Neural cell (in vitro differentiated cells): ENCODE measurements at regions not wholly inside any gene's neighbourhood (a gene's known extent, or its start where the extent isn't known, plus 50 kb on each side); places are given as distances from the start of the nearest gene placed in this dataset.

ENCODE experiments used
- H2AFZ ChIP-seq: fragments of 200-600, 300-800 bp; sonication (generic), shearing (Covaris generic); 2 replicates; pipeline ENCODE4 v1.6.0; 2014; ENCODE audit warnings: low read depth, mild to moderate bottlenecking, antibody characterized with exemption, low read length, moderate library complexity
- H3F3A ChIP-seq: fragments of 200-600 bp; shearing (Covaris generic); 2 replicates; pipeline ENCODE4 v1.6.1; 2016; ENCODE audit warnings: mild to moderate bottlenecking, moderate library complexity, mixed read lengths, antibody characterized with exemption, low read length; ENCODE audit not compliant: insufficient read depth, poor library complexity, severe bottlenecking
- H3K27ac ChIP-seq: fragments of 200-600, 300-800 bp; sonication (generic), shearing (Covaris generic); 2 replicates; pipeline ENCODE4 v1.5.1; 2014; ENCODE audit warnings: mild to moderate bottlenecking, low read length, moderate library complexity
- H3K27me3 ChIP-seq: fragments of 300-800, 200-600 bp; sonication (generic), shearing (Covaris generic); 2 replicates; pipeline ENCODE4 v1.6.0; 2014; ENCODE audit warnings: mild to moderate bottlenecking, low read depth, low read length, moderate library complexity; ENCODE audit not compliant: insufficient read depth
- H3K36me3 ChIP-seq: fragments of 300-800, 200-600 bp; sonication (generic), shearing (Covaris generic); 2 replicates; pipeline ENCODE4 v1.5.1; 2014; ENCODE audit warnings: mild to moderate bottlenecking, antibody characterized with exemption, low read length, moderate library complexity; ENCODE audit not compliant: insufficient read depth
- H3K4me2 ChIP-seq: fragments of 300-800, 200-600 bp; sonication (generic), shearing (Covaris generic); 2 replicates; pipeline ENCODE4 v1.6.0; 2014; ENCODE audit warnings: mild to moderate bottlenecking, low read length
- H3K4me3 ChIP-seq: fragments of 300-800, 200-600 bp; sonication (generic), shearing (Covaris generic); 2 replicates; pipeline ENCODE4 v1.5.1; 2014; ENCODE audit warnings: mild to moderate bottlenecking, low read length, moderate library complexity
- H3K79me2 ChIP-seq: fragments of 200-600 bp; shearing (Covaris generic); replicated peaks from 2 replicates; pipeline ENCODE4 v1.6.0; 2014; ENCODE audit warnings: mild to moderate bottlenecking, low read length, moderate library complexity; ENCODE audit not compliant: insufficient read depth
- H3K9ac ChIP-seq: fragments of 300-800, 200-600 bp; sonication (generic), shearing (Covaris generic); 2 replicates; pipeline ENCODE4 v1.6.1; 2016; ENCODE audit warnings: mild to moderate bottlenecking, low read length, mixed read lengths
- H3K9me2 ChIP-seq: fragments of 200-600 bp; shearing (Covaris generic); 2 replicates; pipeline ENCODE4 v1.6.1; 2016; ENCODE audit warnings: mild to moderate bottlenecking, low read length, mixed read lengths; ENCODE audit not compliant: insufficient read depth
- H3K9me3 ChIP-seq: fragments of 200-600, 300-800 bp; sonication (generic), shearing (Covaris generic); 2 replicates; pipeline ENCODE4 v1.6.1; 2016; ENCODE audit warnings: mild to moderate bottlenecking, mixed run types, low read length, moderate library complexity, mixed read lengths
- H4K20me1 ChIP-seq: fragments of 200-600 bp; shearing (Covaris generic); 2 replicates; pipeline ENCODE4 v1.6.1; 2016; ENCODE audit warnings: mild to moderate bottlenecking, mixed run types; ENCODE audit not compliant: insufficient read depth
- EP300 ChIP-seq: fragments of 450-650 bp; conservative IDR thresholded peaks from 2 replicates; pipeline ENCODE4 v1.6.1; 2014; ENCODE audit warnings: antibody characterized with exemption, mild to moderate bottlenecking, moderate library complexity; ENCODE audit not compliant: poor library complexity, severe bottlenecking
- EZH2 ChIP-seq: fragments of 200-600, 300-800 bp; shearing (Covaris generic), sonication (generic); IDR thresholded peaks from 2 replicates; pipeline ENCODE4 v1.6.1; 2014; ENCODE audit warnings: antibody characterized with exemption, low read length, borderline replicate concordance, mild to moderate bottlenecking; ENCODE audit not compliant: insufficient read depth, poor library complexity, severe bottlenecking
- MXI1 ChIP-seq: fragments of 450-650 bp; conservative IDR thresholded peaks from 2 replicates; pipeline ENCODE4 v1.6.1; 2014; ENCODE audit warnings: antibody characterized with exemption, mild to moderate bottlenecking; ENCODE audit not compliant: poor library complexity, severe bottlenecking
- POLR2AphosphoS5 ChIP-seq: IDR thresholded peaks from 2 replicates; pipeline ENCODE4 v1.6.1; 2012
- RAD21 ChIP-seq: fragments of 450-650 bp; conservative IDR thresholded peaks from 2 replicates; pipeline ENCODE4 v1.6.1; 2014; ENCODE audit warnings: antibody characterized with exemption, mild to moderate bottlenecking, moderate library complexity
- SMC3 ChIP-seq: fragments of 450-650 bp; conservative IDR thresholded peaks from 2 replicates; pipeline ENCODE4 v1.6.1; 2014; ENCODE audit warnings: antibody characterized with exemption, mild to moderate bottlenecking, moderate library complexity; ENCODE audit not compliant: poor library complexity
- TAF1 ChIP-seq: IDR thresholded peaks from 2 replicates; pipeline ENCODE4 v1.6.1; 2012; ENCODE audit warnings: low read depth
- TF ChIP-seq, protein P1 (sequence below): fragments of 450-650 bp; IDR thresholded peaks from 2 replicates; pipeline ENCODE4 v1.5.1; 2014; ENCODE audit warnings: antibody characterized with exemption, mild to moderate bottlenecking, moderate library complexity; ENCODE audit not compliant: poor library complexity, severe bottlenecking
- TF ChIP-seq, protein P2 (sequence below): IDR thresholded peaks from 2 replicates; pipeline ENCODE4 v1.6.1; 2012; ENCODE audit warnings: borderline replicate concordance

DNA sequence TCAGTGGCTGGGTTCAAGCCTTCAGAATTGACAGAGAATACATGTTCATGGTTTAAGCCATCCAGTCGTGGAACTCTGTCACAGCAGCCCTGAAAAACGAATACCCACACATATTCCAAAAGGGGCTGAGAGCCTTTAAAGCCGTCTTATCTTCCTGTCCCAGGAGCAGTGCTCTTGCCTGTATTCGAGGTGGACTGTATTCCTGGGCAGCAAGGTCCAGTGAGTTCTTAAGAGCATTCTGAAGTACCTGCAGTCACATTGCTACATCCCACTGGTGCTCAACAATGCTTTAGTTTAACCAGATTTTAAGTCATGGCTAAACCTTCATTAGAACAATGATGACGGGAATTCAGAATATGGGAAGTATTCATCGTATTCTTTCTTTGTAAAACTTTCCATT, 380.7 kb upstream of the KLF4 start:
- Histone ChIP-seq H3K79me2 (no peaks in the 10 kb centered on the region), H3K27me3 (no peaks in the 10 kb centered on the region), H3K9ac (no peak overlapping the region), H3K4me2 (no peak overlapping the region), H3K9me3 (no peaks in the 10 kb centered on the region), H4K20me1 (no peaks in the 10 kb centered on the region), H3K36me3 (no peaks in the 10 kb centered on the region), H3K4me3 (no peak overlapping the region), H3F3A (no peaks in the 10 kb centered on the region), H2AFZ (no peak overlapping the region), H3K27ac (no peak overlapping the region), H3K9me2 (no peaks in the 10 kb centered on the region)
- TF ChIP-seq EZH2 = no peak
- TF ChIP-seq, protein P1, sequence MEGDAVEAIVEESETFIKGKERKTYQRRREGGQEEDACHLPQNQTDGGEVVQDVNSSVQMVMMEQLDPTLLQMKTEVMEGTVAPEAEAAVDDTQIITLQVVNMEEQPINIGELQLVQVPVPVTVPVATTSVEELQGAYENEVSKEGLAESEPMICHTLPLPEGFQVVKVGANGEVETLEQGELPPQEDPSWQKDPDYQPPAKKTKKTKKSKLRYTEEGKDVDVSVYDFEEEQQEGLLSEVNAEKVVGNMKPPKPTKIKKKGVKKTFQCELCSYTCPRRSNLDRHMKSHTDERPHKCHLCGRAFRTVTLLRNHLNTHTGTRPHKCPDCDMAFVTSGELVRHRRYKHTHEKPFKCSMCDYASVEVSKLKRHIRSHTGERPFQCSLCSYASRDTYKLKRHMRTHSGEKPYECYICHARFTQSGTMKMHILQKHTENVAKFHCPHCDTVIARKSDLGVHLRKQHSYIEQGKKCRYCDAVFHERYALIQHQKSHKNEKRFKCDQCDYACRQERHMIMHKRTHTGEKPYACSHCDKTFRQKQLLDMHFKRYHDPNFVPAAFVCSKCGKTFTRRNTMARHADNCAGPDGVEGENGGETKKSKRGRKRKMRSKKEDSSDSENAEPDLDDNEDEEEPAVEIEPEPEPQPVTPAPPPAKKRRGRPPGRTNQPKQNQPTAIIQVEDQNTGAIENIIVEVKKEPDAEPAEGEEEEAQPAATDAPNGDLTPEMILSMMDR = no peak
- TF ChIP-seq RAD21 = no peak
- TF ChIP-seq SMC3 = no peak
- TF ChIP-seq EP300 = no peak
- TF ChIP-seq POLR2AphosphoS5 = no peak
- no peak for TF ChIP-seq TAF1
- TF ChIP-seq, protein P2, sequence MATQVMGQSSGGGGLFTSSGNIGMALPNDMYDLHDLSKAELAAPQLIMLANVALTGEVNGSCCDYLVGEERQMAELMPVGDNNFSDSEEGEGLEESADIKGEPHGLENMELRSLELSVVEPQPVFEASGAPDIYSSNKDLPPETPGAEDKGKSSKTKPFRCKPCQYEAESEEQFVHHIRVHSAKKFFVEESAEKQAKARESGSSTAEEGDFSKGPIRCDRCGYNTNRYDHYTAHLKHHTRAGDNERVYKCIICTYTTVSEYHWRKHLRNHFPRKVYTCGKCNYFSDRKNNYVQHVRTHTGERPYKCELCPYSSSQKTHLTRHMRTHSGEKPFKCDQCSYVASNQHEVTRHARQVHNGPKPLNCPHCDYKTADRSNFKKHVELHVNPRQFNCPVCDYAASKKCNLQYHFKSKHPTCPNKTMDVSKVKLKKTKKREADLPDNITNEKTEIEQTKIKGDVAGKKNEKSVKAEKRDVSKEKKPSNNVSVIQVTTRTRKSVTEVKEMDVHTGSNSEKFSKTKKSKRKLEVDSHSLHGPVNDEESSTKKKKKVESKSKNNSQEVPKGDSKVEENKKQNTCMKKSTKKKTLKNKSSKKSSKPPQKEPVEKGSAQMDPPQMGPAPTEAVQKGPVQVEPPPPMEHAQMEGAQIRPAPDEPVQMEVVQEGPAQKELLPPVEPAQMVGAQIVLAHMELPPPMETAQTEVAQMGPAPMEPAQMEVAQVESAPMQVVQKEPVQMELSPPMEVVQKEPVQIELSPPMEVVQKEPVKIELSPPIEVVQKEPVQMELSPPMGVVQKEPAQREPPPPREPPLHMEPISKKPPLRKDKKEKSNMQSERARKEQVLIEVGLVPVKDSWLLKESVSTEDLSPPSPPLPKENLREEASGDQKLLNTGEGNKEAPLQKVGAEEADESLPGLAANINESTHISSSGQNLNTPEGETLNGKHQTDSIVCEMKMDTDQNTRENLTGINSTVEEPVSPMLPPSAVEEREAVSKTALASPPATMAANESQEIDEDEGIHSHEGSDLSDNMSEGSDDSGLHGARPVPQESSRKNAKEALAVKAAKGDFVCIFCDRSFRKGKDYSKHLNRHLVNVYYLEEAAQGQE = no peak
- TF ChIP-seq MXI1 = no peak

DNA sequence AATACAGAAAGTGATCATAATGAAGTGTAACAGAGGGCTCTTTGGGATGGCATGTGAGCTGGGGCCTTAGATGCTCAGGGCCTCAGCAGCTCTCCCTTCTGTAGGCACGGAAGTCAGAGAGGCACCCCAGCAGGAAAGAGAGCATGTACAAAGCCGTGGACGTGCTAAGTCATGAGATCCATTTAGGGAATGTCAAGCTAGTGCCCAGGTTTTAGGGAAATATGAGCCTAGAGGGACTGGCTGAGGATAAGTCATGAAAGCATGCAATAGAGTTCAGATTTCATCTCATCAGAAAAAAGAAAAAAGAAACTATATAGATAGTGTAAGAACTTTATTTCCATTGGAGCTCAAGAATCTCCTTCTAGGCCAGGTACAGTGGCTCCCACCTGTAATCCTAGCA, 379.5 kb upstream of the KLF4 start:
- H3F3A ChIP-seq = no peaks in the 10 kb centered on the region
- H3K27ac ChIP-seq = no peak overlapping the region
- H3K36me3 ChIP-seq = no peaks in the 10 kb centered on the region
- H4K20me1 ChIP-seq = no peaks in the 10 kb centered on the region
- H3K4me2 ChIP-seq = no peak overlapping the region
- H3K9ac ChIP-seq = no peak overlapping the region
- H3K4me3 ChIP-seq = no peak overlapping the region
- H3K27me3 ChIP-seq = no peaks in the 10 kb centered on the region
- no peaks in the 10 kb centered on the region for H3K79me2 ChIP-seq
- no peaks in the 10 kb centered on the region for H3K9me3 ChIP-seq
- H2AFZ ChIP-seq = no peak overlapping the region
- TF ChIP-seq RAD21 (no peak), EP300 (no peak), TAF1 (no peak), POLR2AphosphoS5 (no peak), MXI1 (no peak), EZH2 (no peak), SMC3 (no peak)
- TF ChIP-seq, protein P1 = no peak
- TF ChIP-seq, protein P2 = no peak
- H3K9me2 ChIP-seq = no peaks in the 10 kb centered on the region
